M059J (cell line): ENCODE measurements at regions not wholly inside any gene's neighbourhood (a gene's known extent, or its start where the extent isn't known, plus 50 kb on each side); places are given as distances from the start of the nearest gene placed in this dataset.

ENCODE experiments used
- DNase-seq: peaks from one replicate; pipeline ENCODE4 v3.0.0-alpha.2; 2012; ENCODE audit warnings: low read depth

- DNase-seq: no peak
Observed at GRCh38 chr17:77444628-77444983, 303.8 kb downstream of the SEC14L1 start.

GRCh38 chr17:77444984-77445759, 304.4 kb downstream of the SEC14L1 start:
- DNase-seq: peak; percentile 19

- DNase-seq: no peak
Observed at GRCh38 chr17:77445760-77446532, 305.2 kb downstream of the SEC14L1 start.

GRCh38 chr17:77446940-77447634, 306.3 kb downstream of the SEC14L1 start:
- DNase-seq: no peak

GRCh38 chr17:77449373-77449907, 308.7 kb downstream of the SEC14L1 start:
- no peak for DNase-seq

GRCh38 chr17:77449908-77450741, 309.4 kb downstream of the SEC14L1 start:
- peak; percentile 84 for DNase-seq

- no peak for DNase-seq
Observed at GRCh38 chr17:77450742-77451244, 310.0 kb downstream of the SEC14L1 start.

- DNase-seq: peak; percentile 44
Observed at GRCh38 chr17:77451245-77451893, 310.6 kb downstream of the SEC14L1 start.

- DNase-seq: peak; percentile 22
Observed at GRCh38 chr17:77451894-77452852, 311.4 kb downstream of the SEC14L1 start.

- no peak for DNase-seq
Observed at GRCh38 chr17:77453613-77454241, 313.0 kb downstream of the SEC14L1 start.

- DNase-seq: no peak
Observed at GRCh38 chr17:77454242-77455095, 313.7 kb downstream of the SEC14L1 start.

GRCh38 chr17:77455111-77455890, 314.5 kb downstream of the SEC14L1 start:
- no peak for DNase-seq

GRCh38 chr17:77455891-77456260, 315.1 kb downstream of the SEC14L1 start:
- DNase-seq: no peak

- DNase-seq: no peak
Observed at GRCh38 chr17:77456271-77456950, 315.6 kb downstream of the SEC14L1 start.

GRCh38 chr17:77456951-77457548, 316.3 kb downstream of the SEC14L1 start:
- DNase-seq: no peak

- DNase-seq: no peak
Observed at GRCh38 chr17:77457572-77458201, 316.9 kb downstream of the SEC14L1 start.
